Mesenchymal stem cell (in vitro differentiated cells and primary cell): ENCODE measurements at regions not wholly inside any gene's neighbourhood (a gene's known extent, or its start where the extent isn't known, plus 50 kb on each side); places are given as distances from the start of the nearest gene placed in this dataset.

Source experiments
- DNase-seq: peaks from one replicate; pipeline ENCODE4 v3.0.0-alpha.2; 2013
- H2AFZ ChIP-seq: one replicate; pipeline ENCODE4 v1.6.1; 2013; ENCODE audit warnings: low read depth, mild to moderate bottlenecking, control low read depth, inconsistent platforms, low read length, moderate library complexity
- H2AK5ac ChIP-seq: 2 replicates; pipeline ENCODE4 v1.6.1; 2013; ENCODE audit warnings: low read length, moderate library complexity, mild to moderate bottlenecking, inconsistent platforms; ENCODE audit not compliant: severe bottlenecking
- H2BK120ac ChIP-seq: one replicate; pipeline ENCODE4 v1.6.1; 2013; ENCODE audit warnings: low read depth, mild to moderate bottlenecking, inconsistent platforms, low read length, moderate library complexity
- H2BK12ac ChIP-seq, 2 experiments: one replicate each; pipeline ENCODE4 v1.6.1; 2013; ENCODE audit warnings: inconsistent platforms in 2 of 2, low read length in 2 of 2, mild to moderate bottlenecking in 2 of 2, moderate library complexity in 2 of 2, control low read depth in 1 of 2
- H2BK15ac ChIP-seq: one replicate; pipeline ENCODE4 v1.6.1; 2013; ENCODE audit warnings: mild to moderate bottlenecking, low read depth, inconsistent platforms; ENCODE audit not compliant: poor library complexity, severe bottlenecking
- H2BK5ac ChIP-seq: 2 replicates; pipeline ENCODE4 v1.6.1; 2013; ENCODE audit warnings: low read depth, mild to moderate bottlenecking, low read length, control low read depth, inconsistent platforms; ENCODE audit not compliant: poor library complexity, severe bottlenecking
- H3K14ac ChIP-seq, 2 experiments: one replicate each; pipeline ENCODE4 v1.6.1; 2013; ENCODE audit warnings: inconsistent platforms in 2 of 2, low read length in 2 of 2, control low read depth in 1 of 2, mild to moderate bottlenecking in 1 of 2, moderate library complexity in 1 of 2
- H3K18ac ChIP-seq, 2 experiments: one replicate each; pipeline ENCODE4 v1.6.1; 2013; ENCODE audit warnings: inconsistent platforms in 2 of 2, low read length in 2 of 2, control low read depth in 1 of 2, low read depth in 1 of 2, mild to moderate bottlenecking in 1 of 2
- H3K23ac ChIP-seq, 2 experiments: one replicate each; pipeline ENCODE4 v1.6.1; 2013; ENCODE audit warnings: inconsistent platforms in 2 of 2, low read length in 2 of 2, mild to moderate bottlenecking in 2 of 2, moderate library complexity in 2 of 2, control low read depth in 1 of 2
- H3K27ac ChIP-seq: 2 replicates; pipeline ENCODE4 v1.5.1; 2013; ENCODE audit warnings: mild to moderate bottlenecking, moderate library complexity, low read length, control low read depth, inconsistent platforms; ENCODE audit not compliant: poor library complexity, severe bottlenecking
- H3K27me3 ChIP-seq, 2 experiments: 2 replicates each; pipeline versions ENCODE4 v1.6.1 to v1.7.0; 2013; ENCODE audit warnings: low read length in 2 of 2, mild to moderate bottlenecking in 2 of 2, moderate library complexity in 2 of 2, control low read depth in 1 of 2, inconsistent platforms in 1 of 2; ENCODE audit not compliant: control insufficient read depth in 1 of 2, insufficient read depth in 1 of 2
- H3K36me3 ChIP-seq, 2 experiments: 2 replicates each; pipeline versions ENCODE4 v1.6.1 to v1.7.0; 2013; ENCODE audit warnings: low read length in 2 of 2, control low read depth in 1 of 2, inconsistent platforms in 1 of 2, low read depth in 1 of 2, mild to moderate bottlenecking in 1 of 2; ENCODE audit not compliant: insufficient read depth in 2 of 2, control insufficient read depth in 1 of 2
- H3K4ac ChIP-seq, 2 experiments: one replicate each; pipeline ENCODE4 v1.6.1; 2013; ENCODE audit warnings: inconsistent platforms in 2 of 2, low read length in 2 of 2, mild to moderate bottlenecking in 2 of 2, moderate library complexity in 2 of 2, control low read depth in 1 of 2, low read depth in 1 of 2
- H3K4me1 ChIP-seq: 2 replicates; pipeline ENCODE4 v1.6.1; 2013; ENCODE audit warnings: low read depth, low read length, control low read depth; ENCODE audit not compliant: control insufficient read depth, insufficient read depth
- H3K4me2 ChIP-seq: 2 replicates; pipeline ENCODE4 v1.6.1; 2013; ENCODE audit warnings: low read length, mild to moderate bottlenecking, inconsistent platforms; ENCODE audit not compliant: poor library complexity, severe bottlenecking
- H3K4me3 ChIP-seq, 2 experiments: 2 replicates each; pipeline versions ENCODE4 v1.5.1 to v1.7.0; 2013; ENCODE audit warnings: low read length in 2 of 2, mild to moderate bottlenecking in 2 of 2, control low read depth in 1 of 2, low read depth in 1 of 2; ENCODE audit not compliant: insufficient read depth in 1 of 2
- H3K79me1 ChIP-seq: replicated peaks from 2 replicates; pipeline ENCODE4 v1.6.1; 2013; ENCODE audit warnings: mild to moderate bottlenecking, control low read depth, low read length, inconsistent platforms; ENCODE audit not compliant: poor library complexity, severe bottlenecking
- H3K9ac ChIP-seq: 2 replicates; pipeline ENCODE4 v1.7.0; 2013; ENCODE audit warnings: mild to moderate bottlenecking, low read length, moderate library complexity
- H3K9me3 ChIP-seq: 2 replicates; pipeline ENCODE4 v1.7.0; 2013; ENCODE audit warnings: mild to moderate bottlenecking, low read length; ENCODE audit not compliant: control insufficient read depth
- H4K8ac ChIP-seq: one replicate; pipeline ENCODE4 v1.6.1; 2013; ENCODE audit warnings: inconsistent platforms, mild to moderate bottlenecking, low read length, moderate library complexity
- H4K91ac ChIP-seq: one replicate; pipeline ENCODE4 v1.6.1; 2013; ENCODE audit warnings: mild to moderate bottlenecking, low read length, inconsistent platforms
- WGBS: methylation state at CpG from one replicate; pipeline ENCODE4 v1.1.7; 2013; ENCODE audit warnings: mixed read lengths; 5-methylcytosine and 5-hydroxymethylcytosine counted together

DNA sequence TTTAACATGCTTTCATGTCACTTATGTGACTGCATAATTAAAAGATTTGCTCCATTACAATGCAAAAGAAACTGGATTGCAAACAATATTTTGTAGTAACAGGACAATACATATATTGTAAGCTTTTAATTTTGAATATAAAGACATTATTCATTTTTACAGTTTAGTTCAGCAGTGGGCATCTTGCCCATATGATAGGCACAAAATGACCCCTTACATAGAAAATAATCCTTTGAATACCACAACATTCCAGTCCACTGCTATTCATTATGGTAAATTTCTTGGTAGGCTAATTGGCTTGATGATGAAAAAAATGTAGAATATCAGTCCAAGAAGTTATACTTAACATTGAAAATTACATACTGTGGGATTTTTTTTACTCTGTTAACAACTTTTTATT is 74.1 kb upstream of the LAMA2 start:
- Histone ChIP-seq H4K91ac (no peak overlapping the region), H2AK5ac (no peak overlapping the region), H2BK120ac (no peak overlapping the region), H3K9ac (no peak overlapping the region), H3K18ac (no peak overlapping the region), H3K27me3 (no peaks in the 10 kb centered on the region), H3K4me2 (no peak overlapping the region), H3K4me3 (no peak overlapping the region), H4K8ac (no peak overlapping the region), H3K9me3 (no peaks in the 10 kb centered on the region), H3K27ac (no peak overlapping the region), H2BK5ac (no peak overlapping the region), H2AFZ (no peak overlapping the region), H2BK15ac (no peak overlapping the region), H3K14ac (no peak overlapping the region), H3K4ac (no peak overlapping the region), H2BK12ac (no peak overlapping the region), H3K4me1 (no peaks in the 10 kb centered on the region), H3K79me1 (no peaks in the 10 kb centered on the region), H3K23ac (no peak overlapping the region), H3K36me3 (no peaks in the 10 kb centered on the region)
- no peak for DNase-seq

DNA sequence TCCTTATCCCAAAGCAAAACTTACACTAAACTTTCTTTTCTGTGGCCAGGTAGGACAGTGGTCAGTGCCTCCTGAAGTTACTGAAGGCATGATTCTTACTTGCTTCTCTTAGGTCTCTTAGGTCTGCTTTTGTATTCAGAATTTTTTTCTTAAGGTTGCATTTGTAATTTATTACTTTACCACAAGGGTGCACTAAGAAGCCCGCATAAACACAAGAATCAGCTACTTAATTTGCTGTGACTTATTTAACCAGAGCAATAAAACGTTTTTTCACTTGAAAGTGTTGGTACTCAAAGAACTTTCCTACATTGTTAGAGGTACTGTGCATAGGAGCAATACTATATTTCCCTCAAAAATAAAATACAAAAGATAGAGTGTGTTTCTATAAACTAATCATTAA is 75.4 kb upstream of the LAMA2 start:
- no peak overlapping the region for H3K4me2 ChIP-seq
- DNase-seq = peak; percentile 55
- H2BK5ac ChIP-seq = no peak overlapping the region
- peaks cover 1% of the 10 kb centered on the region for H3K9me3 ChIP-seq
- H3K4me1 ChIP-seq = no peaks in the 10 kb centered on the region
- H3K27me3 ChIP-seq = no peaks in the 10 kb centered on the region
- no peak overlapping the region for H4K91ac ChIP-seq
- no peak overlapping the region for H3K9ac ChIP-seq
- H4K8ac ChIP-seq = no peak overlapping the region
- no peak overlapping the region for H2AK5ac ChIP-seq
- H2AFZ ChIP-seq = no peak overlapping the region
- H3K36me3 ChIP-seq = no peaks in the 10 kb centered on the region
- no peak overlapping the region for H2BK15ac ChIP-seq
- H3K79me1 ChIP-seq = no peaks in the 10 kb centered on the region
- H3K27ac ChIP-seq = no peak overlapping the region
- H3K23ac ChIP-seq = no peak overlapping the region
- H3K18ac ChIP-seq = no peak overlapping the region
- H3K4me3 ChIP-seq = no peak overlapping the region
- H2BK120ac ChIP-seq = no peak overlapping the region
- H3K4ac ChIP-seq = no peak overlapping the region
- no peak overlapping the region for H3K14ac ChIP-seq
- no CpG with 5 or more reads among the region's 2 CpGs for WGBS
- H2BK12ac ChIP-seq = no peak overlapping the region

- H2BK12ac ChIP-seq = no peak overlapping the region
- H3K9me3 ChIP-seq = peaks cover 6% of the 10 kb centered on the region
- WGBS = 89% methylated on average over 2 of the region's 3 CpGs
Measured at GRCh38 chr6:128806261-128806660, 76.7 kb upstream of the LAMA2 start.

GRCh38 chr6:128803911-128804310 is 79.0 kb upstream of the LAMA2 start:
- Histone ChIP-seq H4K8ac (no peak overlapping the region), H3K27ac (no peak overlapping the region), H3K4me2 (no peak overlapping the region), H3K23ac (no peak overlapping the region), H2BK5ac (no peak overlapping the region), H2BK12ac (no peak overlapping the region), H3K9ac (no peak overlapping the region), H3K9me3 (peaks cover 6% of the 10 kb centered on the region), H4K91ac (no peak overlapping the region), H3K27me3 (no peaks in the 10 kb centered on the region), H2AK5ac (no peak overlapping the region), H3K79me1 (no peaks in the 10 kb centered on the region), H3K36me3 (no peaks in the 10 kb centered on the region), H3K14ac (no peak overlapping the region), H3K4me1 (no peaks in the 10 kb centered on the region), H3K4me3 (no peak overlapping the region), H2BK120ac (no peak overlapping the region), H2BK15ac (no peak overlapping the region), H3K4ac (no peak overlapping the region), H3K18ac (no peak overlapping the region), H2AFZ (no peak overlapping the region)
- peak; percentile 16 for DNase-seq
- 48% methylated on average over 3 of the region's 3 CpGs for WGBS

More at GRCh38 chr6:128806261-128806660, 76.7 kb upstream of the LAMA2 start:
- no peaks in the 10 kb centered on the region for H3K36me3 ChIP-seq
- no peak overlapping the region for H4K8ac ChIP-seq
- no peak overlapping the region for H3K14ac ChIP-seq
- H4K91ac ChIP-seq = no peak overlapping the region
- no peak overlapping the region for H2AFZ ChIP-seq
- H3K18ac ChIP-seq = no peak overlapping the region
- DNase-seq = peak; percentile 14
- no peaks in the 10 kb centered on the region for H3K4me1 ChIP-seq
- H3K79me1 ChIP-seq = no peaks in the 10 kb centered on the region
- H3K4ac ChIP-seq = no peak overlapping the region
- no peak overlapping the region for H2BK5ac ChIP-seq
- H3K9ac ChIP-seq = no peak overlapping the region
- no peak overlapping the region for H2BK120ac ChIP-seq
- no peaks in the 10 kb centered on the region for H3K27me3 ChIP-seq
- H2AK5ac ChIP-seq = no peak overlapping the region
- H2BK15ac ChIP-seq = no peak overlapping the region
- H3K4me2 ChIP-seq = no peak overlapping the region
- no peak overlapping the region for H3K4me3 ChIP-seq
- H3K23ac ChIP-seq = no peak overlapping the region
- H3K27ac ChIP-seq = no peak overlapping the region
